Muscle of arm (tissue), 1 donor: ENCODE measurements at regions not wholly inside any gene's neighbourhood (a gene's known extent, or its start where the extent isn't known, plus 50 kb on each side); places are given as distances from the start of the nearest gene placed in this dataset.
"Not testable (repeated sequence)": the region's sequence is repeated elsewhere in the genome, so short reads cannot be mapped to it uniquely, and the experiment has no call there.

Experiments used
- DNase-seq: peaks from one replicate; pipeline ENCODE4 v3.0.0-alpha.2; 2013

DNA sequence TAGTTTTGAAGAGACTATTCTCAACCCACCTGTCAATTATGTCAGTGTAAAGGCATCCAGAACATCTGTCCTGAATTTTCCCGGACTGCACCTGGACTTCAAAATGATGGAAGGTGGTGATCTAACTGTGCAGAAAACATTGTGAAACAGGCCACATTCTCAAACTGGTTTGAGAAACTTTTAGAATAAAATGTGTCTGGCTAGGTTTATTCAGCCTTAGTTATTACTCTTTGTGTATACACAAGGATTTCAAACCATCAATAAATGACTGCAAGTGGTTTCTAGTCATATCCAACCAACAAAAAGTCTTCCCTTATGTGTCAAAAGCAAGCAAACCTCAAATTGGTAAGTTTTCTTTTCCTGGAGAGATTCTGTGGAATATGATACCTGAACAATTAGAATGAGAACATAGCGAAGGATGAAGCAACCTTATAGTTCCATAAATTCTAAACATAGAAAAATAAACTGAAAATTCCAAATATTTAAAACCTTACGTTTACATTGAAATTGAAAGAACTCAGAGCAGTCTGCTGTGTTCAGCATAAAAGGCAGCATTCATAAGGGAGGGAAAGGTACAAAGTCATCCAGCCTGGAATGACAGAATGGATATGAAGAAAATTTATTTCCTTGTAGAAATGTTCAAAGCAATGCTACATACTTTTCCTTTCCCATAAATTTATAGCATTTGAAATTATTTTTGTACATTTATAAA, 306.6 kb upstream of the TGFBR2 start:
- DNase-seq, result no peak

DNA sequence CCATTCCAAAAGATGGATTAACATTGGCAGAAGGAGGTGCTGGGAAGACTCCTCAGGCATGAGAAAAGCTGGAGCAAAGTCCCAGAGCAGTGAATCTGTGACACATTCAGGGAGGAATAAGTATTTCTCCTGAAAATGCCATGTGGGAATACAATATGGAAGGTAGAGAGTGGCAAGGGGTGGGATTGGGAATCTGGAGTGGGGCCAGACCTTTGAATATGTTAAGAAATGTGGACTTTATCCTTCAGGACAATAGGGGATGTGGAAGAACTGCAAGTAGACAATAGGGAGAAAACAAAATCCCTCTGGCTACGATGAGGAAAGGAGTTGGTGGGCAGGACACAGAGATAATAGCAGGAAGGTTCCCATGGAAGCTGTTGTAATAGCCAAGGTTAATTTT, 305.6 kb upstream of the TGFBR2 start:
- no peak for DNase-seq

DNA sequence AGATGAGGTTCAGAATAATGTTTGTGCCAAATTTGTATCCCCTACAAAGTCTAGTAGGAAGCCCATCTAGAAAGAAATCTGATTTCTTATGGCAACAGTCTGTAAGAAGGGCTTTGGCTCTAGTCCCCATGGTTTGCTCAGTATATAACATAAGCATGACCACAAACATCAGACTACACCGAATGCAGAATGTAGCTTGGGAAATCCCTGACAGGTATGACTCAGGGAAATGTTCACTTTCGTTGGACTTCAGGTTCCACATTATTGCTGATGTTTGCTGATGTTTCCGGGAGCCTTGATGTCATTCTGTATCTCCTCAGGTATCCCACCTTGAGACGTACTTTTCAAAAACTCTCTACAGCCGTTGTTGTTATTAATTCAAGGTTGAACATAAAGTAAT, 304.4 kb upstream of the TGFBR2 start:
- DNase-seq, result no peak

DNA sequence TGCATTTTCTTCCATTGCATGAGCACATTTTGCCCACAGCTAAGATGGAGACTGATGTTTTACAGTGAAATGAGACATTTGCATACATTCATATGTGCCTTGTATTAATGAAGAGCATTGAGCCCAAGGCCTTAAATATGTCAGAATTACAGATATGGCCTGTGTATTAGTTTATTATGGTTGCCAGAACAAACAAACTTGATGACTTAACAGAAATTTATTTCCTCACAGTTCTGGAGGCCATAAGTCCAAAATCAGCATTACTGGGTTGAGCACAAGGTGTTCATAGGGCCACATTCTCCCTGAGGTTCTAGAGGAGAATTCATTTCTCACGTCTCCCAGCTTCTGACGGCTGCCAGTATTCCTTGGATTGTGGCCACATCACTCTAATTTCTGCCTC, 302.6 kb upstream of the TGFBR2 start:
- DNase-seq, result no peak

DNA sequence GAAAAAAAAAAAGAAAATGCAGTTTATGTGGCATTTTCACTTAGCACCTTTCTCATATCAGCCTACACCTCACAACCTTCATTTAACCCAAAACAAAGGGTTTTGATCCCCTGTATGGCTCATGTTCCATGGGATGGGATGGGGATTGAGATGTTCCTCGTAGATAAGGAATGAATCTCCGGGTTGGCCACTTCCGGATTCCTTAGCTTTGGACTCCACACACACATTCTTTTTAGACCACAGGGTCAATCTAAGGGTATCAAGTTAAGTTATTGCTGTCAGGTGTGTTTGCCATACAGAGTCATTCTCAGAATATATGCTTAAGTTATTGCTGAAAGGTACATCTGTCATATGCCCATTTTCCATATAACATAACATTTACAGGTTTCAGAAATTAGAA, 301.4 kb upstream of the TGFBR2 start:
- no peak for DNase-seq

DNA sequence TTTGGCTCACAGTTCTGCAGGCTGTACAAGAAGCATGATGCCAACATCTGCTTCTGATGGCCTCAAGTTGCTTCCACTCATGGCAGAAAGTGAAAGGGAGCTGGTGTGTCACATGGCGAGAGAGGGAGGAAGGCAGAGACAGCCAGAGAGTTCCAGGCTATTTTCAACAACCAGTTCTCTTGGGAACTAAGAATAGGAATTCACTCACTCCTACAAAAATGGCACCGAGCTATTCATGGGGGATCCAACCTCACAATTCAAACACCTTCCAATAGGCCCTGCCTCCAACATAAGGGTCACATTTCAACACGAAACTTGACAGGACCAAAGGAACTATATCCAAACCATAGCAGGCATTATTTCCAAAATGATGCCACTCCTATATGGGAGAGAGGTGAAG, 299.5 kb upstream of the TGFBR2 start:
- DNase-seq, result no peak

DNA sequence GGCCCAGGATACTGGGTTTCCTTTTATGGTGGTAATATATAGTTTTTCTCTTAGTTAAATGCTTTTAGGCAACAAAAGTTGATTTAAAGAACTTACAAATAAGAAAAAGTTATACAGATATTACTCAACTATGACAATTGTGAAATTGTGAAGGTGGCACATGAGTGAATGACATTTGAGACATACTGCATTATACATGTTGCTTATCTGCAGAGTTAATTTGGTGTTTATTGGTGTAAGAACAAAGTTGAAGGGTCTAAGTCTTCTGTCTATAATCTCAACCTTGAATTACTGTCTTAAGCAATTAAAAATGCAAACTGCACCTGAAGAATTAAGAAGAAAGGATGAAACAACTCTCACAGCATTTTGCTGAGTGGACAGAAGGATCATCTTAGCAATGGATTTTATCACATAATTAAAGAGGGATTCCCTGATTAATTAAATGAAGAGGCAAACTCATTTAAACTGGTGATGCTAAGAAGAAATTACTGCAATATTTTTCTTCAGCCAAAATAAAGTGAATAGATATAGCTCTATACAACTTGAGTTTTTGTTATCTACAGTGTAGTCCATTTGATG, 298.9 kb upstream of the TGFBR2 start:
- no peak for DNase-seq

DNA sequence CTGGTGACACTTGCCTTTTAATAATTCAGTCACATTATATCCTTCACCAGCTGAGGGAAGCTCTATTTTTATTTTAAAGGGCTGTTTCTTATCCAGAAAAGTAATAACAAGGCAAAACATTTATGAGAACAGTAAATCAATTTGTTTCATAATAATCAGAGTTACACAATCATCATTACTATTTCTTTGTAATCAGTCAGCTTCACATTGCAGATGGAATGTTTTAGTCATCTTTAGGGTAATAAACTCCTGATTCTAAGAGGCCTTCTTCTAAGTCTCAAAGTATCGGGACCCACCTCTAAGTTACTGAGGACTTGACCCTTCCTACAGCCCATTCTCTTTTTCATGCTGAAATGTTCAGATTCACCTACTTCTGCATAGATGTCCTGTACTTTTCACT, 298.3 kb upstream of the TGFBR2 start:
- DNase-seq, result no peak

DNA sequence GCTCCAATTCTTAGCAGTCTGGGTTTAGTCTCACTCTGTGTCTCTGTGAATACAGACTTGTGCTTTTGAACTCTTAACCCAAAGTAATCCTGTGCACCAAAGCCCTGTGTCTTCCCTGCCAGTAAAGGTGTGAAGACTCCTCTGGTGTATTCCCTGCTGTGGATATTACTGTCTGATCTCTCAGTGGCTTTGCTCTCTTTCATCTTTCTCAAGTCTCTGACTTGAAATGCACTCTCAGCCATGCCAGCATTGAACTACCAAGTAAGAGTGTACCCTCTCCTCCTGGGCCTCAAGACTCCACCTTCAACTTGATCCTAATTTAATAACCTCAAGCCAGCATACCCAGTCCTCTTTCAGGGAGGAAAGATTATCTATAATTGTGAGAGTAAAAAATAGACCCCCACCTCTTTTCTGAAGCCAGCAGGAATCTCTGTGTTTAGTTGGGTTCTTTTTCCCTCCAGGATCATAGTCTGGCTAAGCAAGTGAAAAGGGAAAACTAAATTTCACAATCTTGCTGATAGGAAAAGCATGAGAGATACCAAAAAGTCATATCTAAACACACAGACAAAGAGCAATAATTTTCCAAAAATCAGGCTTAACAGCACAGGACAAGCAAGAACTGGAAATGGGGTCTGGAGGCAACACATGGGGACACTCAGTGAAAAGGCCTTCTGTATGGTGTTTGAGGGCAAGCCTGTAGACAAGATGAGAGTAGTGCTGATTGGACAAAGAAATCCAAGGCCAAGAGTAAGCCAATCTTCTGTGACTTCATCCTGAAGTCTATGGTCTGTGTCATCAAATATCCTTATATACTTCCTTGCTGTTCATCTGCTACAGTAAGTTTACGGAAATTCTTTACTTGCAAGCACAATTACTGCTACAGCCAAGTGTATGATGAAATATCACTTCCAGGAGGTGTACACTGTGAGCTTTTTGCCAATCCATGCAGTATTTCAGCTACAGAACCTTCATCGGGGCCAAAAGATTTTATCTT, 296.1 kb upstream of the TGFBR2 start:
- no peak for DNase-seq

DNA sequence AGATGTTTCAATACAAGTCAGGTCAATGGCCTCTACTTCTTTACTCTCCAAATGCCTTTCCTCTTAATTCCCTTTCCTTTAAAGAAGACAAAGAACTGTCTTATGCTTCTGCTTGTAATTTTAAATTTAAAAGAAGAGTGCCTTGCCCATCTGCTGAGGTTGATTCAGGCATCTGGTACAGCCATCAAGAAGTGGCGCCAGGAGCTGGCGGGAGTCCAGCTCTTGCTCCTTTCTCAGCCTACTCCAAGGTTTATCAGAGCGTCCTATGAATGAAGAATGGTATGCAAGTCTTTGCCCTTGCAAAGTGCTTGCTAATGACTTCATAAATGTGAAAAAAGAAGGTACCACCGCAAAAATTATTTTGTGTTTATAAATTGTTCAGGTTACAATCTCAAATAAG, 294.6 kb upstream of the TGFBR2 start:
- DNase-seq, result peak; percentile 19

DNA sequence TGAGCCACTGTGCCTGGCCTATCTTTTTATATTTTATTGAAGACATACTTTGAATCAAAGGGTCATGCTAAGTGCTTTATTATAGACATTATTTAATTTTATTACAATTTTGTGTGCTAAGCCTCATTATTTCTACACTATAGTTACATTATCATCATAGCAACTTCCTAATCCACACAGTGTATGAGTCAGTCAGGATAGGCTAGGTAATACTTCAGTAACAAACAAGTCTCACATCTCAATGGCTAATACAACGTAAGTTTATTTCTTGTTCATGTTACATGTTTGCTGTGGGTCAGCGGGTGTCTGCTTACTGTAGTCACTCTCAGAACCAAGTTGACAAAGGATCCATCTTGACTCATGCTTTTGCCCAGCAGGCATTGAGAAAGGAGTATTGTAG, 292.6 kb upstream of the TGFBR2 start:
- no peak for DNase-seq

DNA sequence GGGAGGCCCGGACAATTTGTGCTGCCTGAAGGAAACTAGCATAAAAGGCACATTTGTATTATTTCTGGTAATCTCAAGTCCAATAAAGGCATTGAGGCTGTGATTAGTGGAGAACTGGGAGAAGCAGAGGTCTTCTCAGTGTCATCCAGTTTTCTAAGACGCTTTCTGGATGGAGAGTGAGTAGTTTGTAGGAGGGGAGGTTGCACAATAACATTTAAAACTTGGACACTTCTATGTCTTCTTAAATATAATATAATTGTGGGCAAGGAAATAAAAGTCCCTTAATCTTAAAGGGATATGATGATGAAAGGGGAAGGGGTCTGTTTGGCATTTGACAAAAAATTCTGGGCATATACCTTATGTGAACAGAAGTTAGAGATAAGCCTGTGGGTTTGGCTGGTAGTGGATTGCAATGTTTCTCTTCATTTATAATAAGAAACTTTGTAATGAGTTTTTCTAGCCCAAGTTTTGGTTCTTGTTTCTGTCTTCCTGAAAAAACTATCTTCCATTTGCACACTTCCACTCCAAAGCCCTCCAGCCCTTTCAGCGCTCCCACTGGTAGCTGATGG, 291.6 kb upstream of the TGFBR2 start:
- DNase-seq, result no peak

DNA sequence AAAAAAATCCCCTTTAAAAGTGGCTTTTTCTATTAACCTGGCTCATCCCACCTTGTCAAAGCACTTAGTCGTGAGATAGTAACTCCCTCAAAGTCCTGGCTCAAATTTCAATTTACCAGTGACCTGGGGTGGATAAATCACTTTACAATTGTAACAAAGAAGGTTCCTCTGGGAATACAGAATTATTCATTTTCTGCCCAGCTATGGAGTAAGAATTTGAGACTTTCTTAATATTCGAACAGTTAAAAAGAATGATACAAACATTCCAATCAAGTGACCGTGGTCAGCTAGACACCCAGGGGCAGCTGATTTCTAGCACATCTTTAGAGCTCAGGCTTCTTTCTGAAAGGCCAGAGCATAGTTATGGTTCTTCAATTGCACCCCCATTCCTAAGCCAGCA, 291.0 kb upstream of the TGFBR2 start:
- DNase-seq, result no peak

DNA sequence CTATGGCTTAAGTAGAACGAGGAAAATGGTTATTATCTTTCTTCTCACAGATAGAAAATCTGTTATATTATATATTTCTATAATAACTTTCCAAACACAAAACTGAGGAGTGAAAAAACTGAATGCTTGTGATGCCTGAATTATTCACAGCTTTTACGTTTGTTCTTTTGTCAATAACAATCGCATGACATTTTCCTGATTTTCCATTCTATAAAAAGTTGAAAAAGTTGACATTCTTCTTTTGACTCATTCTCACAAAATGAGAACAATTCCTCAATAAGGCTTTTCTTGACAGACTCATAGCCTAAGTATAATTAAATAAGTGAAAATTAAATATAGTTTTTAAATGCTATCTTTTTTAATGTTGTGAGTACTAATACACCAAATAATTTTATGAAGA, 288.8 kb upstream of the TGFBR2 start:
- no peak for DNase-seq

DNA sequence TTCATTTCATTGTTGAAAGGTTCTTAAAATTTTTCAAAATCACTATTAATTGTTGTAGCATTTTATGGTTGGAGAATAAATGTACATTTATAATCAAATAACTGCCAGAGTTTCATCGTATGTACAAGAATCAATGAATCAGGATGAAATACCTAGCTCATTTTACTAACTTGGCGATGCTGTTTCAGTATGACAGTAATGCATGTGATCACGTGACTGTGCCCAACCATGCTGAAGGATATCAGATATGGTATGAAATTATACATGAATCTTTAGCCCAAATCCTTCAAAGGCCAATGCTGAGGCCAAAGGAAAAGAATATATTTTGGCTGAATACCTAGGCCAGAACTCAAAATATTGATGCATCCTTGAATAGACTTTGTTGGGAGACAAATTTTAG, 288.3 kb upstream of the TGFBR2 start:
- DNase-seq, result no peak

DNA sequence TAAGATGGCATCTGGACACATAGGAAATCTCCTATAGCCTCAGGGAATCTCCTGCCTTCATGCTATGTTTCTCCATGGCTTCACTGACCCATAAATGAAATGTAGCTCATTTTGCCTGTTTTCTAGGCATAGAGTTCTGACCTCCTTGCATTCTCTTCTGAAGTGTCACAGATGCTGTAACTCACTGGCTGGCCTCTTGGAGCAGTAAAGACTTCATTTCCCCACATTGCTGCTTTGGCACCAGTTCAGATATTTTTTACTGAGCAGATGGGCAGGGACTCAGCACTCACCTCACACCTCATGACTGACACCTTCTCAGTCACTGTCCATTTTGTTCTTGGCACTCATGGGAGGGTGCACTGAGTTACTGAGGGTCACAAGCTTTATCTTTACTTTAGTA, 286.7 kb upstream of the TGFBR2 start:
- DNase-seq, result no peak

DNA sequence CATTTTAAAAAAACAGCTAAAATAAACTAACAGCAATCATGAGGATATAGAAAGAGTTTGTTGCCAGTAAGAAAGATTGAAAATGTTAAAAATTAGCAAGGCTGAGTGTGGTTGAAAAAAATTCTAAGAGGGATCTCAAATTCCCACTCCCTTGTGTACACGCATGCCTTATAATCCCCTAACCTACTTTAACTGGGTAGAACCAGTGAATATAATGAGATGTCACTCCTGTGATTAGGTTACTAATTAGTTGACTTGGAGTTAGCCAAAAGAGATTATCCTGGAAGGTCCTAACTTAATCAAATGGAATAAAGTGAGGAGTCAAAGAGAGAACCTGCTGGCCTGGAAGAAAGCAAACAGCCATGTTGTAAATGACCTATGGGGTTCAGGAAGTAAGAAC, 286.0 kb upstream of the TGFBR2 start:
- no peak for DNase-seq

DNA sequence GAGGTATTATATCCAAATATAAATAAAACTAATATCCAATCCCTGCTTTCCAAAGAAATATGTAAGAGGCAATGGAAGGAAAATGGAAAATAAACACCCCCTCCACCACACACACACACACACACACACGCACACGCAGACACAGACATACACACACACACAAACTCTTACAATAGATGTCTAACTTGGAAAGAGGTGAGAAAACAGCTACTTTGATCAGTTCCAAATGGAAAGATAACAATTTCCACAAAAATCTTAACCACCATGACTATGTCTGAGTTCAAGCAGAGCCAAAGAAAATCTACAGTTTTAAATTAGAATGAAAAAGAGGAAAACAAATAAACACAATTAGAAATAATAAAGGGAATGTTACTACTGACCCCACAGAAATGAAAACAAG, 285.3 kb upstream of the TGFBR2 start:
- no peak for DNase-seq

DNA sequence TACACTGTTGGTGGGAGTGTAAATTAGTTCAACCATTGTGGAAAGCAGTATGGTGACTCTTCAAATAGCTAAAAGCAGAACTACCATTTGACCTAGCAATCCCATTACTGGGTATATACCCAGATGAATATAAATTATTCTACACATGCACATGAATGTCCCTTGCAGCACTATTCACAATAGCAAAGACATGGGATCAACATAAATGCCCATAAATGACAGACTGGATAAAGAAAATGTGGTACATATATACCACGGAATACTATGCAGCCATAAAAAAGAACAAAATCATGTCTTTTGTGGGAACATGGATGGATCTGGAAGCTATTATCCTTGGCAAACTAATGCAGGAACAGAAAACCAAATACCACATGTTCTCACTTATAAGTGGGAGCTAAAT, 282.8 kb upstream of the TGFBR2 start:
- DNase-seq, result not testable (repeated sequence)

DNA sequence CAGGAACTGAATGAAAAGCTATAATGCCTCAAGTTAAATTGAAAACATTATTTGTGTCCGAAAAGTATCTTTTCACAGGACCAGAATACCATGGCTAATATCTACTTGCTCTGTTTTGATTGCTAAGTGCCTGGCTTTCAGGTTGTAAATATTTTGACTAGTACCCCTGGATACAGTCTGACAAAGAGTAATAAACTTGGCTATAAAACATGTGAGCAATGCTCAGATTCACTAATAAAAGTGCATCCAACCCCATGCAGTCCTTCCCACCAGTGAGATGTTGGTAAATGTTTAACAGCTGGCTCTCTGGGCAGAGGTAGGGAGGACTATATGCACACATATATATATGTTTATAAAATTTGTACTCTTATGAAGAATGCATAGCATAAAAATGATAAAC, 281.8 kb upstream of the TGFBR2 start:
- DNase-seq, result no peak

DNA sequence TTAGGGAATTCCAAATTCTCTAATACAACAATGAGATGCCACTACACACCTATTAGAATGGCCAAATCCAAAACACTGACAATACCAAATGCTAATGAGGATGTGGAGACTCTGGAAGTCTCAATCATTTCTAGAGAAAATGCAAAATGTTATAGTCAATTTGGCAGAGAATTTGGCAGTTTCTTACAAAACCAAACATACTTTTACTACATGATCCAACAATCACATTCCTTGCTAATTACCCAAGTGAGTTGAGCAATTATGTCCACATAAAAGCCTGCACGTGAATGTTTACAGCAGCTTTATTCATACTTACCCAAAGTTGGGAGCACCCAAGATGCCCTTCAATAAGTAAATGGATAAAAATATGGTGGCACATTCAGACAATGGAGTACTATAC, 278.4 kb upstream of the TGFBR2 start:
- DNase-seq, result not testable (repeated sequence)

DNA sequence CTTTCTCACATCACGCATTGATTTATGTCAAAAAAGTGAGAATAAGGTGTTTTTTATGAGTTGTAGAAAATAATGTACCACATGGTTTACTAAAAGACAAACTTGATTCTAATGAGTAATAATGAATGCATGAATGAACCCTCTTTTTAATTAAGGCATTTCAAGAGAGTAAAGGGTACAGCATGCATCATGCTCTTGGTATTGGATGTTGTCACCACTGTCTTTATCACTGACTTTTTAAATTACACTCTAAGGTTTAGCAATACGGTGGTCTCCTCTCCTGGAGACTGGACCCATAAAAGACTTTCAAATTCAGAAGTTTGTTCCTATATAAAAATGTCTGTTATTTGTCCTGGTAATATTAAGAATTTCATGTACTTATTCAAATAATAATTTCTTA, 277.5 kb upstream of the TGFBR2 start:
- not testable (repeated sequence) for DNase-seq

DNA sequence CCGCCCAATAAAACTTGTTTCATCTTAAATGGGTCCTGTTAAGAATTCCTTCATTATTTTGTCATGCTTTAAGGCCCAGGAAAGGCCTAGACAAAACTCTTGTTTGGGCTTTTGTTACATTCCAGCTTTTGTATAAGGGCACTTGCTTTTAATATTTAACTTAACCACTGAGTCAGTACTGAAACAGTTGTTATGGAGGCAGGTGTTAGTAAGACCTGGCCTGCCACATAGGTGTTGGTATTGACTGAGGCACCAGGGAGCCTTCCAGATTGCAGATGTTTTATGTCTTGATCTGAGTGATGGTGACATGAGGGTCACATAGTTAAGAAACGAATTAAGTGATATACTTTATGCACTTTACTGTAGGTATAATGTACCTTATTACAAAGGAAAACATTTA, 274.9 kb upstream of the TGFBR2 start:
- no peak for DNase-seq
